ENCODE measurements at regions not wholly inside any gene's neighbourhood (a gene's known extent, or its start where the extent isn't known, plus 50 kb on each side); places are given as distances from the start of the nearest gene placed in this dataset.

- no peak for TF ChIP-seq CTCF (IDR thresholded peaks at IDR 0.05 in 2 of 3, conservative IDR thresholded peaks at IDR 0.05 in 1 of 3; ENCODE audit: borderline replicate concordance in 1 of 3, insufficient read depth in 1 of 3, low read depth in 2 of 3, low read length in 2 of 3)
- no peak for TF ChIP-seq YY1 (IDR thresholded peaks at IDR 0.05; ENCODE audit: extremely low read depth, insufficient replicate concordance, low read depth, low read length)
- no peak for TF ChIP-seq POLR2A (IDR thresholded peaks at IDR 0.05; ENCODE audit: borderline replicate concordance, extremely low read depth, insufficient read depth, insufficient read length)
- no peak for TF ChIP-seq EZH2 (IDR thresholded peaks at IDR 0.05)
- no peak for TF ChIP-seq RAD21 (IDR thresholded peaks at IDR 0.05; ENCODE audit: low read depth)
- no peak for TF ChIP-seq CEBPB (IDR thresholded peaks at IDR 0.05; ENCODE audit: low read depth)
Measured at GRCh38 chr16:7912132-7912531, 579.5 kb downstream of the RBFOX1 start.

Measured in HCT116 (cell line).